ENCODE measurements at regions not wholly inside any gene's neighbourhood (a gene's known extent, or its start where the extent isn't known, plus 50 kb on each side); places are given as distances from the start of the nearest gene placed in this dataset.
A peak's percentile ranks its signal among the peaks of the same experiment; 100 is the strongest.

DNA sequence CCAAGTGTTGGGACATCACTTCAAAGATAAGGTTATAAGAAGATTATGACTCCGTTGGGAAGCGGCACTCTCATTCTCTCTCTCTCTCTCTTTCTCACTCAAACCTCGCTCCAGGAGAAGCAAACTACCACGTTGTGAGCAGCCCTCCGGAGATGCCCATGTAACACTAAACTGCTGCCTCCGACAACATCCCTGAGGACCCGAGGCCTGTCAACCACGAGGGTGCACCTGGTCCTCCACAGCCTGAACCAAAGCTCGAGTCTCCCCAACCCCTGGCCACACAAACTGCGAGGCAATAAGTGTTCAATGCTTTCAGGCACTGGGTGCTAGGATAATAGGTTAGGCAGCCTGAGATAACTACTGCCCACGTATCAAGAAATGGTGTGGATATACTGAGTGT lies 654.5 kb upstream of the ID2 start:
- DNase-seq = no peak

GRCh38 chr2:8028036-8028435 lies 653.8 kb upstream of the ID2 start:
- DNase-seq = no peak

- DNase-seq = no peak
Observed at GRCh38 chr2:8028436-8028835, 653.4 kb upstream of the ID2 start.

DNA sequence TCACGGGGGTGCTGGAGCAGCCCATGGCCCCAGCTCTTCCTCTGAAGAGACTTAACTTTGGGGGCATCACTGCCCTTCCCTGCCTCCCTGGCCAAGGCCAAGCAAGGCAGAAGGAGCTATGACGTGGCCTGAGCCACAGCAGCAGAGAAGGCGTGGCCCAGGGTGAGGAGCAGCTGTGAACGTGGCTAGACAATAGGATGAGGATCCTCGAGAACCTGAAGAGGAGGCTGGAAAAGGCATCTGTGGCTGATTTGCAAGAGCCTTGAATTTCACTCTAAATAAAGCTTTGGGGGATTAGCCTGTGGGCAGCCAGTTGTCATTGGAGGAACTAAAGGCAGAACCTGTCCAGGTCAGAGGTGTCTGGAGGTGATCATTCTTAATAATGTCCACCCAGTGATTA lies 652.9 kb upstream of the ID2 start:
- no peak for DNase-seq

- DNase-seq = peak; percentile 11
Observed at GRCh38 chr2:8030573-8031303, 651.1 kb upstream of the ID2 start.

DNA sequence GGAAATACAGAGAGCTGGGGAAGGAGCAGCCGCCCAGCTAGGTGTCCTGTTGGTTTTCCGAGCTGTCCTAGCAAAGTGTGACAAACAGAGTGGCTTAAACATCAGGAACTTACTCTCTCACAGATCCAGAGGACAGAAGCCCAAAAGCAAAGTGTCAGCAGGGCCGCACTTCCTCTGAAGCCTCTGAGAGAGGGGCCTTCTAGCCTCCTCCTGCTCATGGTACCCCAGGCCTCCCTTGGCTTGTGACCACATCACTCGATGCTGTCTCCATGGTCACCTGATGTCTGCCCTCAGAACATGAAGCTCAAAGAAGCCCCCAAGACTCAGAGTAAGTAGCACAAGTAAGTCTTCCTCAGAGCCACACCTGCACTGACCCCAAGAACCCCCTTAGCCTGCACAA lies 650.5 kb upstream of the ID2 start:
- no peak for DNase-seq

DNA sequence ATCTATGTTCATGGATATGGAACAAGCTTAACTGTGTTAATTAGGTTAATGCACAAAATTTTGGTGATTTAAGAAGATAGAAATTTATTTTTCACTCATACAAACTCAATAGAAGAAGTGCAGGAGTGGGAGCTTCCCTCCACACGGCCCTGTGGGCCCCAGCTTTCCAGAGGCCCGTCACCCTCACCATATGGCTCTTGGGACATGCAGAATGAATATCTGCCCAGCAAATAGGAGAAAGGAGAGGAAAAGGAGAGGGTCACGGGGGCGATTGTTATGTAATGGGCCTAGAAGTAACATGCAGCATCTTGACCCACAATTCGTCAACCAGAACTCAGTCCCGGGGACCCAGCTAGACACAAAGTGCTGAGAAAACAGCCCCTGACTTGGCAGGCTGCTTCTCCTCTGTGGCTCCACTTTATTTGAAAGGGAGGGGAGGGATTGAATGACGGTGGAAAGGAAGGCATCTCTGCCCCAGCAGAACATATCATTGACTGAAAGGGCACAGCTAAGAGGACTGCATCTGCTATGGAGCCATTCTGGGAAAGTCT lies 648.2 kb upstream of the ID2 start:
- no peak for DNase-seq

GRCh38 chr2:8036366-8036765 lies 645.5 kb upstream of the ID2 start:
- no peak for DNase-seq

- DNase-seq = no peak
Observed at GRCh38 chr2:8039732-8040131, 642.1 kb upstream of the ID2 start.

- no peak for DNase-seq
Observed at GRCh38 chr2:8043295-8043694, 638.6 kb upstream of the ID2 start.

- no peak for DNase-seq
Observed at GRCh38 chr2:8044046-8044594, 637.7 kb upstream of the ID2 start.

DNA sequence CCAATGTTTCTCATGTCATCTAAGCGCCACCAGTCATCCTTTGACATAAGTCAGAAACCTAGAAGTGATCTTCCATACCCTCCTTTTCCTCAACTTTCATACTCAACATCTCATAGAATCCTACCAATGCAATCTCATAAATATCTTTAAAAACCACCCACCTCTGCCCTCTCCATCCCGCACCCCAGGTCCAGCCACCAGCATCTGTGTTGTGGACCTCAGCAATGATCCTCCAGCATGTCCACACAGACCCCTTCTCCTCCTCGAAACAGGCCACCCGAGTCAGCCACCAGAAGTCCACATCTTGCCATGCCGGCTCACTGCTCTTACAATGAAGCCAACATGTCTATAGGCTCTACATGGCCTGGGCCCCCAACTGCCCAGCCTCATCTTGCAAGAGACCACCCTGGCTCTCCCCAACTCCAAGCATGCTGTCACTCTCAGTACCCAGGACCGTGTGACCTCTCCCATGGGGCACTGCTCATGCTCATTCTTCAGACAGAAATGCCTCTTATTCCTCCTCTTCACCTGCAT lies 636.7 kb upstream of the ID2 start:
- DNase-seq = no peak

- DNase-seq = no peak
Observed at GRCh38 chr2:8046849-8047248, 635.0 kb upstream of the ID2 start.

DNA sequence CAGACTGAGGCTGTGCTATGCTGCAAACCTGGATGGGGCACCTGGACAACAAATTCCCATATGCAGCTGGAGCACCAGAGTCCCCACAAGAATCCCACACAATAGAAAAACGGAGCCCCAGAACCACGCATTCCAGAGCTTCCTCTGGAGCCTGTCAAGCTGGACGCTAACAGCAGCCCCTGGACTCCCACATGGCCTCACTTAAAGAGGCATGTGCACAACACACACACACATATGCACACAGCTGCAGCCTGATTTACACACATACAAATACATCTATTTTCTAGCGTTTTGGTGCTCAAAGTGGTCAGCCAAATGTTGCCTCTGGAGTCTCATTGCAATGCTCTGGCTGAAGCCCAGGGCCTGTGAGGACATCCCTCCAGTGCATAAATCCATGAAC lies 632.7 kb upstream of the ID2 start:
- DNase-seq = no peak

- peak; percentile 82 for DNase-seq
Observed at GRCh38 chr2:8049851-8050571, 631.8 kb upstream of the ID2 start.

- no peak for DNase-seq
Observed at GRCh38 chr2:8053216-8053615, 628.6 kb upstream of the ID2 start.

DNA sequence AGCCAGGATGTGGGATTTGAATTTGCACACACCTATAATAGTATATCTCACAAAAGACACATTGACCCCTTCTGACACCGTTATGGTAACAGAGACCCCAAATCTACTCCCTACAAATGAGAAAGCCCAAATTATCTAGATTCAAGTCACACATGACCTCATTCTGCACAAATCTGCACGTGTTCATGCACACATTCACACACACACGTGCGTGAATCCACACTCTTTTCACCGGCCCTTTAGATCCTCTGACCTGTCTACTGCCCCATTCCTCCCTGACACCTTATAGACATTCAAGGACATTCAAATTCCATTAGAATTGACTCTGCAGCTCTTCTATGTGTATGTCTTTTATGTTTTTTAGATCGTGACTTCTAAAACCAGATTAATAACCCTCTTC lies 627.8 kb upstream of the ID2 start:
- no peak for DNase-seq

- DNase-seq = no peak
Observed at GRCh38 chr2:8058652-8059051, 623.2 kb upstream of the ID2 start.

GRCh38 chr2:8059255-8059654 lies 622.6 kb upstream of the ID2 start:
- DNase-seq = no peak

DNA sequence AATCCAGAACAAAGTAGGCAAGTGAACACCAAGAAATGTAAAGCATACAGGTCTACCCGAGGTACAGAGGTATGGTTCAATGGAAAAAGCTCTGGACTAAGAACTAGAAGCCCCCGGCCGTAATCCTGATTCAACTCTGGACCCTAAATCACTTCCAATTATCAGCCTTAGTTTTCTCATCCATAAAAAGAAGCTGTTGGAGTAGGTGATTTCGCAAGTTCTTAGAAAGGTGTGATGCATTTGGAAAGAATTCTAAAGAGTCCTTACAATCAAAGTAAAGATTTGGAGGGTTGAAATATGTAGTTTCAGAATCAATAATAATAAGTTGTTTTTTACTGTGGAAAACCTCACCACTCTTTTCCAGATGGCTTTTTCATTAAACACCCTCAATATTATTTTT lies 622.1 kb upstream of the ID2 start:
- no peak for DNase-seq

- no peak for DNase-seq
Observed at GRCh38 chr2:8061219-8061618, 620.6 kb upstream of the ID2 start.

DNA sequence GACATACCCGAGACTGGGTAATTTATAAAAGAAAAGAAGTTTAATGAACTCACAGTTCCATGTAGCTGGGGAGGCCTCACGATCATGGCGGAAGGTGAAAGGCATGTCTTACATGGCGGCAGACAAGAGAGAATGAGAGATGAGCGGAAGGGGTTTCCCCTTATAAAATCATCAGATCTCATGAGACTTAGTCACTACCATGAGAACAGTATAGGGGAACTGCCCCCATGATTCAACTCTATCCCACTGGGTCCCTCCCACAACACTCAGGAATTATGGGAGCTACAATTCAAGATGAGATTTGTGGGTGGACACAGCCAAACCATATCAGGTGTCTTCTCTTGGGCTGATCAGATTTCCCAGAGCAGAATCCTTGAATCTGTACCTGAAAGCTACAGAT lies 617.3 kb upstream of the ID2 start:
- DNase-seq = no peak

DNA sequence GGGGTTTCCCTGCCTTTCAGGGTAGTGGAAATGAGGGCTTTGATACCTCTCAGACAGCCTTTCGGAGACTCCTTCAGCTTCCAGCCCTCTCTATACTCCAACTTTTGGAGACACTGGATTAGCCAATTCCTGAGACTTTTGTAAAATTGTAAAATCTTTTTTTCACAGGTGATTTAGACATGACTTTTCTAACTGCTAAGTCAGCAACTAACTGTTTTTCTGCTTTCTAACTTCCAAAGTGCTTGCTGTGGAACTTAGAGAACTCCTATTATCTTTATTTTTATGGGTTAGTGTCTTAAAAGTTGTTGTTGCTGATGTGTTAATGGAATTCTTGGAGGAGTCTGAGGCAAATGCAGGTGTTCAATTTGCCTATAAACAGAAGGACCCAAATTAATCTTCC lies 616.7 kb upstream of the ID2 start:
- DNase-seq = no peak

DNA sequence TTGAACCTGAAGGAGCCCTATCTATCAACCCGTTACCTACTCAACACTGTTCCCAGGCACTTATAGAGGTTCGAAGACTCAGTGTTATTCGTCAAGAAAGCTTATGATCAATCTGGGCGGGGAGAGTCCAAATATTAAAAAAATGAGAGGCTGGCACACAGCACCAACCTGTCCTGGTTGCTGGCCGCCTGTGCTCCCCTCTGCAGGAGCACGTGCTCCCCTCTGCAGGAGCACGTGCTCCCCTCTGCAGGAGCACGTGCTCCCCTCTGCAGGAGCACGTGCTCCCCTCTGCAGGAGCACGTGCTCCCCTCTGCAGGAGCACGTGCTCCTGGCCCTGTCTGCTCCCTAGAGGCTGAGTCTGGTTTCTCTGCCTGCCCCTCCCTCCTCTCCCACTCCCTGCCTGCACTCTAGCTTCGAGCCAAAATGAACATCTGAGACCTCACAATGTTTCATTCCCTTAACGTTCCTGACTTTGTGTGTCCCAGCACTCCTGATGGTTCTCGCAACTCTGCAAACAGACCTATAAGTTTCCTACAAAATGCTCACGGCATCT lies 614.0 kb upstream of the ID2 start:
- no peak for DNase-seq
